ENCODE measurements at regions not wholly inside any gene's neighbourhood (a gene's known extent, or its start where the extent isn't known, plus 50 kb on each side); places are given as distances from the start of the nearest gene placed in this dataset.

- no peak for DNase-seq (ENCODE audit: low read depth)
- TF ChIP-seq, protein P1, sequence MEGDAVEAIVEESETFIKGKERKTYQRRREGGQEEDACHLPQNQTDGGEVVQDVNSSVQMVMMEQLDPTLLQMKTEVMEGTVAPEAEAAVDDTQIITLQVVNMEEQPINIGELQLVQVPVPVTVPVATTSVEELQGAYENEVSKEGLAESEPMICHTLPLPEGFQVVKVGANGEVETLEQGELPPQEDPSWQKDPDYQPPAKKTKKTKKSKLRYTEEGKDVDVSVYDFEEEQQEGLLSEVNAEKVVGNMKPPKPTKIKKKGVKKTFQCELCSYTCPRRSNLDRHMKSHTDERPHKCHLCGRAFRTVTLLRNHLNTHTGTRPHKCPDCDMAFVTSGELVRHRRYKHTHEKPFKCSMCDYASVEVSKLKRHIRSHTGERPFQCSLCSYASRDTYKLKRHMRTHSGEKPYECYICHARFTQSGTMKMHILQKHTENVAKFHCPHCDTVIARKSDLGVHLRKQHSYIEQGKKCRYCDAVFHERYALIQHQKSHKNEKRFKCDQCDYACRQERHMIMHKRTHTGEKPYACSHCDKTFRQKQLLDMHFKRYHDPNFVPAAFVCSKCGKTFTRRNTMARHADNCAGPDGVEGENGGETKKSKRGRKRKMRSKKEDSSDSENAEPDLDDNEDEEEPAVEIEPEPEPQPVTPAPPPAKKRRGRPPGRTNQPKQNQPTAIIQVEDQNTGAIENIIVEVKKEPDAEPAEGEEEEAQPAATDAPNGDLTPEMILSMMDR (conservative IDR thresholded peaks at IDR 0.05; ENCODE audit: low read length) = no peak
- no peak overlapping the region for H3K4me3 ChIP-seq (ENCODE audit: low read length)
These were observed 641.8 kb downstream of the EFNA5 start for GRCh38 chr5:107028938-107029337.

DNA sequence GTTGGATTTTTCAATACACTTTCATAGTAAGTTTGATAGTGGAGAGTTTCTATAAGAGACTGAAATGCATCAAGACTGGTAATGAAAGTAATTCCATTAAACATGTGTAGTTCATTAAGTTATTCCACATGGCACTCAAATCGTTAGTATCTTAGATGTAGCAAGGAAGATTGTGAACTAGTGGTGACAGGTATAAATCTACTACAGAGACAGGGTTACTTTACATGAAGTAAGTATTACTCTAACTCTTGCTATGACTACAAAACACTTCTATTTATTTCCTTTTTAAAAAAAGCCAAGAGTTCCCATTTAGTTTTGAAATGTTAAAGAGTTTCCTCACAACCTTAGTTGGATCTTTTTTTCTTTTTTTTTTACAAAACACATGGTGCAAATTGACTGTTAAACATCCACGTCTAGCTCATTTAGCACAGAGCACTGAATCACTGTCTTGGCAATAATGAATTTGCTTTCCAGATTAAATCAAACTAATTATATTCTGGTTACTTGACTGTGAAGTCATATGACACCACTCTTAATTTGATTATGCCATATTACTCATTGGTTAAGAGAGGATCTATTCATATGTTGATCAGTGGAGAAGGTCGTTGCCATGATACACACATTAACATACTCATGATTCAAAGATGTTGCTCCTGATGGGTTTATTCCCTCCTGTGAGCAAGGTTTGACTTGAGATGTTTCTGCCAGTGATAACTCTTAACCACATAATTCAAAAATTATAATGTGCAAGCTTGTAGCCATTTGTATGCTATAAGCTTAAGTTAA lies 644.8 kb downstream of the EFNA5 start:
- H3K4me3 ChIP-seq (ENCODE audit: low read length) = no peak overlapping the region
- TF ChIP-seq, protein P1 (conservative IDR thresholded peaks at IDR 0.05; ENCODE audit: low read length) = no peak
- DNase-seq (ENCODE audit: low read depth) = no peak

DNA sequence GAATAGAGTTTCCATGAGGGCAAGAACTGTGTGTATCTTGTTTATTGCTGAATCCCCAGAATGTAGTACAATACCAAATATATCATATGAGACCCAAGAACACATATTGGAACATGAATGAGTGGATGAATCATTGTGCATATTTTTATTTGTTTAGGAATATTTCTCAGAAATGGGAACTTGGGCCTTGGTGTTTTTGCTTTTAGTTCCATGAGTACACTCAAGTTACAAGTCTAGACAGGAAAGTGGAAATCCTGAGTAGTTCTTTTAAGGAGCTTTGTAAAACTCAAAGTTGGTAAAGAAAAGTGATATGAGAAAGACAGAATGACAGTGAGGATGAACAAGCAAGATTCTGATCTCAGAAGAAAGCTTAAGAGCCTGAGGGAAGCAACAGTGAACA lies 647.0 kb downstream of the EFNA5 start:
- TF ChIP-seq, protein P1 (conservative IDR thresholded peaks at IDR 0.05; ENCODE audit: low read length) = no peak
- no peak for DNase-seq (ENCODE audit: low read depth)
- H3K4me3 ChIP-seq (ENCODE audit: low read length) = no peak overlapping the region

GRCh38 chr5:107021575-107021974 lies 649.2 kb downstream of the EFNA5 start:
- H3K4me3 ChIP-seq (ENCODE audit: low read length) = no peak overlapping the region
- TF ChIP-seq, protein P1 (conservative IDR thresholded peaks at IDR 0.05; ENCODE audit: low read length) = no peak
- no peak for DNase-seq (ENCODE audit: low read depth)

DNA sequence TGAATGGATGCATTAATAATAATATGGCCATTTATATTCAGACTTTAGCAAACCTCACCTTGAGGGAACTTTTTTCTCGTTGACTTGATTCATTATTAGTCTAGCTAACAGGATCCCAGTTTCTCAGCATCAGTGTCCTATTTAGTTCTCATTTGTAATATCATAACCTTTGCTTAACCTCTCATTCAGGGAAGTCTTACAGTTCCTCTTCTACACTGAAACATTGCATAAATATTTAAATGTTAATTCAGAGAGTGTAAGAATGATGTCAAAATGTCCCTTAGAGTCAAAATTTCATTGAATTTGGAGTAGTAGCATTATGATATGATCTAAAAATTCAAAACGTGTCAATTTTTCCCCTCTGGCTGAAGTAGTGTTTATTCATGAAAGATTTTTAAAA lies 650.1 kb downstream of the EFNA5 start:
- H3K4me3 ChIP-seq (ENCODE audit: low read length) = no peak overlapping the region
- no peak for DNase-seq (ENCODE audit: low read depth)
- TF ChIP-seq, protein P1 (conservative IDR thresholded peaks at IDR 0.05; ENCODE audit: low read length) = no peak

GRCh38 chr5:107017616-107018015 lies 653.1 kb downstream of the EFNA5 start:
- no peak overlapping the region for H3K4me3 ChIP-seq (ENCODE audit: low read length)
- TF ChIP-seq, protein P1 (conservative IDR thresholded peaks at IDR 0.05; ENCODE audit: low read length) = no peak
- no peak for DNase-seq (ENCODE audit: low read depth)

DNA sequence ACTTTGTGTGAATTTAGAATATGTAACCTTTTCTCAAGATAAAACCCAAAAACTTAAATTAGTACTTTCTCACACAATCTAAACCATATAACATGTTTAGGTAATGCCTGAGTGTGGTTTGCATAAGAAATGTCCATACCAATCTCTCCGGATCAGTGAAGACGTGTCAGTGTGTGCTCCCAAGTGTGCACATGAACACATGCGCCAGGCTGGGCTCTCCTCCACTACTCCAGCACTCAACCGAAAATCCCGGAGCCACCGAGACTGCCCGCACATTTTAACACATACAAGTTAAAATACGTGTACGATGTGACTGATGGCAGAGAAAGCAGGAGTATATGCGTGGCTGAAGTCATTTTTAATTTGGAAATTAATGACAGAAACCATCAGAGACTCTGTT lies 658.4 kb downstream of the EFNA5 start:
- H3K4me3 ChIP-seq (ENCODE audit: low read length) = no peak overlapping the region
- no peak for DNase-seq (ENCODE audit: low read depth)
- TF ChIP-seq, protein P1 (conservative IDR thresholded peaks at IDR 0.05; ENCODE audit: low read length) = no peak
